ENCODE measurements at regions not wholly inside any gene's neighbourhood (a gene's known extent, or its start where the extent isn't known, plus 50 kb on each side); places are given as distances from the start of the nearest gene placed in this dataset.

DNA sequence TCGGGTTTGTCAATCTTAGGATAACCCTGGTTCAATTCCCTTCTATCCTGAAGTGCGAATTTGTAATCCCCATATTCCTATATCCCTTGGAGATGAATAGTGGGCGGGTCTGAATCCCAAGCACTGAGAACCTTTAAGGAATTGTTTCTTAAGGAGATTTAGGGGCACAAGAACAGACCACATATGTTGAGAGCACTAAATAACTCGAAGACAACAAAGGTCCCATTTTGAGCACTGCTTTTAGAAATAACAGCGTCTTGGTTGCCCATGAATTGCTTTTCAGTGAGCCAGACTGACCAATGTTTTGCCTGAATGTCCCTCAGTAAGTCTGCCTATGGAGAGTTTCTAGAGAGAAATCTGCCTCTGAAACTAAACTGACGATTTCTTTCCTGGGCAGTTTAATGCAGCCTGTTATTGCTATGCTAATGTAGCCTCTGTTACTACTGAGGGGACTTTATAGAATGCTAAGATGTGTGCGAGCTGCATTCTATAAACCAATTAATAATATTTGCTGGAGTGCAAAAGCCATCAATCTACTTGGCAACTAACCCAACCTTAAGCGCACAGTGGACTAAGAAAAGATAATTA is 445.0 kb upstream of the DMAC1 start:
- WGBS, 2 experiments (ENCODE audit: extremely low coverage in 1 of 2, insufficient coverage in 1 of 2, insufficient read length in 1 of 2, insufficient replicate concordance in 2 of 2, low coverage in 1 of 2, low lambda C conversion rate in 2 of 2, missing lambda C conversion rate in 1 of 2), result 90% methylated on average over 8 of the region's 8 CpGs; no CpG with 5 or more reads in 1 of the 2 experiments
- Histone ChIP-seq H3K27ac (ENCODE audit: low read depth, low read length) (no peak overlapping the region), H3K18ac (ENCODE audit: extremely low read depth, low read length) (no peak overlapping the region), H3K9me3 (ENCODE audit: insufficient read depth in 2 of 2, low read depth in 1 of 2, low read length in 1 of 2) (no peaks in the 10 kb centered on the region), H3K79me2 (ENCODE audit: control insufficient read depth in 1 of 2, insufficient read depth in 2 of 2, low read length in 2 of 2) (no peaks in the 10 kb centered on the region), H4K5ac (ENCODE audit: insufficient read length, low read depth, low read length) (no peak overlapping the region), H3K23ac (ENCODE audit: insufficient read length) (no peak overlapping the region), H2BK12ac (ENCODE audit: low read depth, low read length) (no peak overlapping the region), H3K56ac (replicated peaks; ENCODE audit: insufficient read length, low read depth, low read length) (no peak overlapping the region), H3K79me1 (ENCODE audit: low read depth, low read length) (no peaks in the 10 kb centered on the region), H4K20me1 (replicated peaks in 1 of 2; ENCODE audit: control insufficient read depth in 1 of 2, insufficient read depth in 2 of 2, low read length in 2 of 2) (no peaks in the 10 kb centered on the region), H4K8ac (ENCODE audit: extremely low read depth, insufficient read depth, low read length) (no peak overlapping the region), H3K9ac (replicated peaks in 1 of 4; ENCODE audit: extremely low read depth in 1 of 4, low read depth in 3 of 4, low read length in 3 of 4) (no peak overlapping the region), H2AK5ac (ENCODE audit: low read depth, low read length) (no peak overlapping the region), H2BK120ac (replicated peaks; ENCODE audit: low read depth, low read length) (no peak overlapping the region), H3K23me2 (ENCODE audit: low read depth, low read length) (no peaks in the 10 kb centered on the region), H2AFZ (ENCODE audit: low read length) (no peak overlapping the region), H3K4me1 (replicated peaks in 1 of 4; ENCODE audit: control insufficient read depth in 3 of 4, insufficient read depth in 4 of 4, low read length in 3 of 4) (no peaks in the 10 kb centered on the region), H3K4me3 (ENCODE audit: extremely low read depth in 1 of 4, insufficient read depth in 2 of 4, low read depth in 3 of 4, low read length in 4 of 4) (no peak overlapping the region), H3K4me2 (ENCODE audit: insufficient read depth in 1 of 2, low read depth in 2 of 2, low read length in 2 of 2) (no peak overlapping the region), H3K4ac (replicated peaks; ENCODE audit: insufficient read length, low read depth, low read length) (no peak overlapping the region), H3K36me3 (ENCODE audit: control insufficient read depth in 2 of 4, insufficient read depth in 4 of 4, low read length in 3 of 4) (no peaks in the 10 kb centered on the region), H3K14ac (ENCODE audit: insufficient read length) (no peak overlapping the region), H4K91ac (replicated peaks; ENCODE audit: insufficient read length, low read length) (no peak overlapping the region), H2BK15ac (ENCODE audit: low read length) (no peak overlapping the region), H2BK5ac (ENCODE audit: low read depth, low read length) (no peak overlapping the region), H3K27me3 (replicated peaks in 1 of 4; ENCODE audit: control insufficient read depth in 3 of 4, extremely low read depth in 1 of 4, insufficient read depth in 3 of 4, low read length in 3 of 4) (no peaks in the 10 kb centered on the region), H2BK20ac (ENCODE audit: low read length) (no peak overlapping the region)
- no peak for TF ChIP-seq KDM1A (IDR thresholded peaks at IDR 0.05; ENCODE audit: borderline replicate concordance, low read length)
- no peak for TF ChIP-seq SP2 (IDR thresholded peaks at IDR 0.05; ENCODE audit: low read length)
- no peak for TF ChIP-seq POLR2A (IDR thresholded peaks at IDR 0.05; ENCODE audit: control extremely low read depth in 1 of 2, low read depth in 2 of 2, low read length in 2 of 2)
- no peak for TF ChIP-seq TCF12 (IDR thresholded peaks at IDR 0.05; ENCODE audit: low read depth, low read length)
- no peak for TF ChIP-seq ASH2L (IDR thresholded peaks at IDR 0.05; ENCODE audit: low read length)
- TF ChIP-seq POU5F1 (IDR thresholded peaks at IDR 0.05; ENCODE audit: low read depth, low read length), result no peak
- TF ChIP-seq CBX5 (IDR thresholded peaks at IDR 0.05; ENCODE audit: low read depth, low read length), result no peak
- no peak for TF ChIP-seq NRF1 (IDR thresholded peaks at IDR 0.05; ENCODE audit: low read depth, low read length)
- TF ChIP-seq CHD2 (IDR thresholded peaks at IDR 0.05; ENCODE audit: low read length), result no peak
- TF ChIP-seq BRCA1 (IDR thresholded peaks at IDR 0.05; ENCODE audit: low read depth, low read length), result no peak
- TF ChIP-seq PHF8 (conservative IDR thresholded peaks at IDR 0.05; ENCODE audit: low read depth, low read length), result no peak
- no peak for TF ChIP-seq YY1 (IDR thresholded peaks at IDR 0.05; ENCODE audit: low read depth, low read length)
- no peak for TF ChIP-seq SP4 (IDR thresholded peaks at IDR 0.05; ENCODE audit: low read length)
- ChIA-PET CTCF (ENCODE audit: partially characterized antibody) (no interaction called here), POLR2A (ENCODE audit: partially characterized antibody) (no interaction called here)
- DNase-seq (ENCODE audit: low read depth in 1 of 2, low spot score in 2 of 2), result no peak
- no peak for FAIRE-seq
